Psoas muscle (tissue), 7 donors: ENCODE measurements at regions not wholly inside any gene's neighbourhood (a gene's known extent, or its start where the extent isn't known, plus 50 kb on each side); places are given as distances from the start of the nearest gene placed in this dataset.

Experiments used
- ATAC-seq, 4 donors: fragments of 200-7000 bp; cut with Tn5 transposase; one replicate each; pipeline ENCODE4 v1.9.1; 2020; ENCODE audit warnings: moderate library complexity in 3 of 4, mild to moderate bottlenecking in 2 of 4
- DNase-seq, 2 donors: peaks; one replicate each; pipeline ENCODE4 v3.0.0-alpha.2; 2020
- H3K27ac ChIP-seq: fragments of 200-600 bp; one replicate; pipeline ENCODE4 v1.8.0; 2022
- H3K27me3 ChIP-seq, 3 donors: fragments of 200-600 bp in 1 of 3; one replicate each; pipeline versions ENCODE4 v1.6.1 to v1.8.0; 2013 to 2022; ENCODE audit warnings: low read length in 2 of 3, mild to moderate bottlenecking in 2 of 3, moderate library complexity in 1 of 3; ENCODE audit not compliant: insufficient read depth in 3 of 3
- H3K36me3 ChIP-seq, 2 donors: fragments of 200-600 bp in 1 of 2; one replicate each; pipeline versions ENCODE4 v1.6.1 to v1.8.0; 2013 to 2022; ENCODE audit warnings: low read depth in 1 of 2, mild to moderate bottlenecking in 1 of 2, moderate library complexity in 1 of 2; ENCODE audit not compliant: insufficient read depth in 1 of 2
- H3K4me1 ChIP-seq: fragments of 200-600 bp; one replicate; pipeline ENCODE4 v1.8.0; 2022
- H3K4me3 ChIP-seq: fragments of 200-600 bp; one replicate; pipeline ENCODE4 v1.8.0; 2022; ENCODE audit warnings: mild to moderate bottlenecking
- H3K9me3 ChIP-seq: fragments of 200-600 bp; one replicate; pipeline ENCODE4 v1.8.0; 2022
- CTCF ChIP-seq: fragments of 200-600 bp; IDR thresholded peaks from one replicate; pipeline ENCODE4 v1.8.0; 2022; ENCODE audit warnings: antibody characterized with exemption
- WGBS, 3 donors: extraction: QIAGEN DNeasy Blood & Tissue Kit; methylation state at CpG; one replicate each; pipeline versions ENCODE4 v1.1.6 to v1.1.7; 2013; 5-methylcytosine and 5-hydroxymethylcytosine counted together
- intact Hi-C, 2 donors: fragments of 100-400 bp; cut with DNase I; formaldehyde crosslinking; loops; one replicate each; pipeline versions ENCODE4 v1.11.0 to v1.14.2; 2022
- donor health status: healthy with polysubstance abuse.
- donor health status: DM: no; HTN: no; CAD: no; lungs with moderate emphysema.
- donor health status: Bipolar disorder and iron deficiency.
- donor health status: healthy.
- donor health status: DM: yes; HTN: yes; CAD: no.
- donor health status: DM: no; HTN: no; CAD: no.
- donor health status: DM: yes; HTN: yes; CAD: no.

- WGBS, 3 donors, result 27 to 54% (median 35%) methylated on average over 1 of the region's 1 CpG
These were observed 344.1 kb downstream of the PLK2 start for GRCh38 chr5:58115811-58116210.

DNA sequence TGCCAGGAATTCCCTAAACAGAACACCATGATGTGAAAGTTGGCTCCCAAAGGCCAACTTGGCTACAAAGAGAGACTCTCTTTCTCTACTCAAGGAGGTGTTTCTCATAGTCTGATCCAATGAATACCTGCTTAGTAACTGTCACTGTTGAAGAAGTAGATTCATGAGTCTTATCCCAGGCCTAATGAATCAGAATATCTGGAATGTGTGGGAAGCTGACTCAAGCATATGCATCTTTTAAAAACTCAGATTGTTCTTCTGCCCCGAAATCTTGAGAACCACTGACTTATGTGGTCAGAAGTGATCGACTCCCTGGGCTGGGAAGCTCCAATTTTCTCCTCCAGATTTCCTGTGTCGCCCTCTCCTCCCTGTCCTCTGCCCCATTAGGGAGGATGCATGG is 345.6 kb downstream of the PLK2 start:
- Histone ChIP-seq H3K27ac (no peak overlapping the region), H3K27me3 (no peaks in the 10 kb centered on the region), H3K9me3 (no peaks in the 10 kb centered on the region), H3K4me3 (no peak overlapping the region), H3K4me1 (peaks cover 15% of the 10 kb centered on the region), H3K36me3 (no peaks in the 10 kb centered on the region)
- TF ChIP-seq CTCF, result no peak
- DNase-seq, result no peak
- ATAC-seq, result no peak
- 92 to 95% (median 94%) methylated on average over 3 of the region's 3 CpGs for WGBS, 3 donors
- intact Hi-C loops, result no loop called here

More at GRCh38 chr5:58115811-58116210, 344.1 kb downstream of the PLK2 start:
- no peak overlapping the region for H3K27ac ChIP-seq
- no peaks in the 10 kb centered on the region for H3K36me3 ChIP-seq
- intact Hi-C loops, result no loop called here
- H3K4me1 ChIP-seq, result peaks cover 15% of the 10 kb centered on the region
- no peaks in the 10 kb centered on the region for H3K9me3 ChIP-seq
- ATAC-seq (peak in 1 of 4 donors; percentile 40), DNase-seq (no peak)
- no peaks in the 10 kb centered on the region for H3K27me3 ChIP-seq
- H3K4me3 ChIP-seq, result no peak overlapping the region
- TF ChIP-seq CTCF, result no peak

DNA sequence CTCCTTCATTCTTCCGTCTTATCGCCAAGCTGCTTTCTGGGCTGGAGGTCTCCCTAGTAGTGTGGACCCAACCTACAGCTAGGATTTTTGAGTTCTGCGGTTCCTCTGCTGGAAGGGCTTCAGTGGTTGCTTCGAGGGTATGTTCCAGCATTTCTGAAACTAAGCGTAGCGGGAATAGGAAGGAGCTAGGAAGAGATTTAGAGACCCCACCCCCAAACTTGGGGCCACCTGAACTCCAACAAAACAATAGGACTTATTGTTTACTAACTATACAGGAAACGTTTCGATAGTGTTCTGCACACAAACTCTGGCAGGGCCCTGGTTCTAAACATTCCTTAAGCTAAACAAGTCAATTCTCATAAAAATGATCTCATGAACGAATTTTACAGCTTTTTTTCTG is 346.7 kb downstream of the PLK2 start:
- intact Hi-C loops, result no loop called here
- WGBS, 3 donors, result 80 to 88% (median 83%) methylated on average over 9 of the region's 9 CpGs

DNA sequence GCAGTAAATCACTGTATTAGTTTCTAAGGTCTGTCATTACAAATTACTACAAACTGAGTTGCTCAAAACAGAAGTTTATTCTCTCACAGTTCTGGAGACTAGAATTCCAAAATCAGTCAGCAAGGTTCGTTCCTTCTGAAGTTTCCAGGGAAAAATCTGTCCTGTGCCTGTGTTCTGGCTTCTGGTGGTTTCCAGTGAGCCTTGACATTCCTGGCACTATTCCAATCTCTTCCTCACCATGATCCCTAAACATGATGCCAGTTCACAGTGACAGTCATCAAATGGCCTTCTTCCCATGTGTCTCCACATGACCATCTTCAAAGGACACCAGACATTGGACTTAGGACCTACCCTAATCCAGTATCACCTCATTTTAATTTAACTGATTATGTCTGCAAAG is 351.4 kb downstream of the PLK2 start:
- Histone ChIP-seq H3K4me3 (no peak overlapping the region), H3K27me3 (no peaks in the 10 kb centered on the region), H3K27ac (no peak overlapping the region), H3K9me3 (no peaks in the 10 kb centered on the region), H3K4me1 (no peaks in the 10 kb centered on the region), H3K36me3 (no peaks in the 10 kb centered on the region)
- TF ChIP-seq CTCF, result no peak
- ATAC-seq, result no peak
- intact Hi-C loops, result no loop called here
- WGBS, 3 donors, result 42 to 68% (median 49%) methylated on average over 1 of the region's 1 CpG
- DNase-seq, result no peak

More for the DNA sequence above, 346.7 kb downstream of the PLK2 start:
- Histone ChIP-seq H3K4me3 (no peak overlapping the region), H3K9me3 (no peaks in the 10 kb centered on the region), H3K36me3 (no peaks in the 10 kb centered on the region), H3K27ac (no peak overlapping the region), H3K27me3 (no peaks in the 10 kb centered on the region), H3K4me1 (peaks cover 15% of the 10 kb centered on the region)
- DNase-seq (no peak), ATAC-seq (no peak)
- TF ChIP-seq CTCF, result no peak

- no peak for ATAC-seq
- Histone ChIP-seq H3K27ac (no peak overlapping the region), H3K4me3 (no peak overlapping the region), H3K27me3 (no peaks in the 10 kb centered on the region), H3K4me1 (no peaks in the 10 kb centered on the region), H3K36me3 (no peaks in the 10 kb centered on the region), H3K9me3 (no peaks in the 10 kb centered on the region)
- DNase-seq, result no peak
- 45 to 66% (median 48%) methylated on average over 2 of the region's 2 CpGs for WGBS, 3 donors
- intact Hi-C loops, result no loop called here
- no peak for TF ChIP-seq CTCF
These were observed 352.2 kb downstream of the PLK2 start for GRCh38 chr5:58107704-58108103.
